ENCODE measurements at regions not wholly inside any gene's neighbourhood (a gene's known extent, or its start where the extent isn't known, plus 50 kb on each side); places are given as distances from the start of the nearest gene placed in this dataset.

- in situ Hi-C loops (cut with HindIII; ENCODE audit: low sequenced_read_pairs): no loop called here
Observed at GRCh38 chr9:75830303-75830702, 60.2 kb upstream of the PCSK5 start.

GRCh38 chr9:75833778-75834177, 56.7 kb upstream of the PCSK5 start:
- in situ Hi-C loops (cut with HindIII; ENCODE audit: low sequenced_read_pairs): no loop called here

GRCh38 chr9:75834878-75835277, 55.6 kb upstream of the PCSK5 start:
- in situ Hi-C loops (cut with HindIII; ENCODE audit: low sequenced_read_pairs): no loop called here

Data from DLD1 (cell line).